ENCODE measurements at regions not wholly inside any gene's neighbourhood (a gene's known extent, or its start where the extent isn't known, plus 50 kb on each side); places are given as distances from the start of the nearest gene placed in this dataset.

- Histone ChIP-seq H3K27me3 (ENCODE audit: control insufficient read depth, insufficient read depth, low read length, poor library complexity, severe bottlenecking) (no peaks in the 10 kb centered on the region), H3K9ac (ENCODE audit: extremely low read depth, low read length, poor library complexity, severe bottlenecking) (no peak overlapping the region), H3K27ac (ENCODE audit: low read depth, low read length) (no peak overlapping the region), H3K9me3 (ENCODE audit: control insufficient read depth, low read length) (no peaks in the 10 kb centered on the region), H3K36me3 (ENCODE audit: control insufficient read depth, insufficient read depth, low read length) (no peaks in the 10 kb centered on the region), H3K4me3 (ENCODE audit: low read length) (no peak overlapping the region), H3K4me1 (ENCODE audit: control insufficient read depth, insufficient read depth, low read length) (no peaks in the 10 kb centered on the region)
- Mint-ChIP-seq H3K4me3 (no peak overlapping the region), H3K27ac (no peak overlapping the region), H3K27me3 (ENCODE audit: insufficient read depth) (no peaks in the 10 kb centered on the region), H3K9me3 (no peaks in the 10 kb centered on the region), H3K36me3 (ENCODE audit: low read depth) (no peaks in the 10 kb centered on the region), H3K4me1 (no peaks in the 10 kb centered on the region)
- TF ChIP-seq CTCF (conservative IDR thresholded peaks at IDR 0.05): peak; percentile 31
- DNase-seq: peak; percentile 46
- WGBS, 2 experiments (ENCODE audit: insufficient coverage in 1 of 2, insufficient read length in 1 of 2): 88 to 96% methylated on average over 4 to 6 of the region's 6 CpGs
Observed at GRCh38 chr3:15977598-15978232, 179.9 kb upstream of the ANKRD28 start.

- no peak for TF ChIP-seq CTCF (conservative IDR thresholded peaks at IDR 0.05)
- Mint-ChIP-seq H3K27ac (no peak overlapping the region), H3K36me3 (ENCODE audit: low read depth) (no peaks in the 10 kb centered on the region), H3K4me1 (no peaks in the 10 kb centered on the region), H3K4me3 (no peak overlapping the region), H3K9me3 (no peaks in the 10 kb centered on the region), H3K27me3 (ENCODE audit: insufficient read depth) (no peaks in the 10 kb centered on the region)
- Histone ChIP-seq H3K36me3 (ENCODE audit: control insufficient read depth, insufficient read depth, low read length) (no peaks in the 10 kb centered on the region), H3K4me1 (ENCODE audit: control insufficient read depth, insufficient read depth, low read length) (no peaks in the 10 kb centered on the region), H3K27ac (ENCODE audit: low read depth, low read length) (no peak overlapping the region), H3K9ac (ENCODE audit: extremely low read depth, low read length, poor library complexity, severe bottlenecking) (no peak overlapping the region), H3K9me3 (ENCODE audit: control insufficient read depth, low read length) (no peaks in the 10 kb centered on the region), H3K4me3 (ENCODE audit: low read length) (no peak overlapping the region), H3K27me3 (ENCODE audit: control insufficient read depth, insufficient read depth, low read length, poor library complexity, severe bottlenecking) (no peaks in the 10 kb centered on the region)
- 97% methylated on average over 2 of the region's 2 CpGs; no CpG with 5 or more reads in 1 of the 2 experiments for WGBS, 2 experiments (ENCODE audit: insufficient coverage in 1 of 2, insufficient read length in 1 of 2)
- no peak for DNase-seq
Observed at GRCh38 chr3:15978801-15979200, 181.0 kb upstream of the ANKRD28 start.

GRCh38 chr3:15979495-15979894, 181.7 kb upstream of the ANKRD28 start:
- Mint-ChIP-seq H3K27me3 (ENCODE audit: insufficient read depth) (no peaks in the 10 kb centered on the region), H3K27ac (no peak overlapping the region), H3K9me3 (no peaks in the 10 kb centered on the region), H3K4me1 (no peaks in the 10 kb centered on the region), H3K36me3 (ENCODE audit: low read depth) (no peaks in the 10 kb centered on the region), H3K4me3 (no peak overlapping the region)
- DNase-seq: no peak
- Histone ChIP-seq H3K27ac (ENCODE audit: low read depth, low read length) (no peak overlapping the region), H3K36me3 (ENCODE audit: control insufficient read depth, insufficient read depth, low read length) (no peaks in the 10 kb centered on the region), H3K27me3 (ENCODE audit: control insufficient read depth, insufficient read depth, low read length, poor library complexity, severe bottlenecking) (no peaks in the 10 kb centered on the region), H3K4me1 (ENCODE audit: control insufficient read depth, insufficient read depth, low read length) (no peaks in the 10 kb centered on the region), H3K4me3 (ENCODE audit: low read length) (no peak overlapping the region), H3K9me3 (ENCODE audit: control insufficient read depth, low read length) (no peaks in the 10 kb centered on the region), H3K9ac (ENCODE audit: extremely low read depth, low read length, poor library complexity, severe bottlenecking) (no peak overlapping the region)
- WGBS, 2 experiments (ENCODE audit: insufficient coverage in 1 of 2, insufficient read length in 1 of 2): 83 to 92% methylated on average over 1 to 2 of the region's 2 CpGs
- TF ChIP-seq CTCF (conservative IDR thresholded peaks at IDR 0.05): no peak

Data from endodermal cell (in vitro differentiated cells).